Prostate gland (tissue), 2 donors: ENCODE measurements at regions not wholly inside any gene's neighbourhood (a gene's known extent, or its start where the extent isn't known, plus 50 kb on each side); places are given as distances from the start of the nearest gene placed in this dataset.

Experiments used
- DNase-seq: peaks from one replicate; pipeline ENCODE4 v3.0.0-alpha.2; 2019; ENCODE audit warnings: low spot score
- H3K27ac ChIP-seq, 2 donors: fragments of 200-600 bp; sonication (generic); 2 replicates each; pipeline ENCODE4 v1.5.1; 2017 to 2019
- H3K27me3 ChIP-seq: fragments of 200-600 bp; sonication (generic); replicated peaks from 2 replicates; pipeline ENCODE4 v1.5.1; 2019; ENCODE audit not compliant: insufficient read depth
- H3K36me3 ChIP-seq, 2 donors: fragments of 200-600 bp; sonication (generic); 1 replicate in 1 of 2; 2 replicates in 1 of 2; pipeline versions ENCODE4 v1.5.1 to v1.8.1; 2017 to 2019
- H3K4me1 ChIP-seq: fragments of 200-600 bp; sonication (generic); replicated peaks from 2 replicates; pipeline ENCODE4 v1.5.1; 2019
- H3K4me3 ChIP-seq, 2 donors: fragments of 200-600 bp; sonication (generic); 2 replicates each; pipeline ENCODE4 v1.5.1; 2017 to 2019
- H3K9me3 ChIP-seq: fragments of 200-600 bp; sonication (generic); 2 replicates; pipeline ENCODE4 v1.5.1; 2017
- CTCF ChIP-seq, 4 experiments: fragments of 200-600 bp in 2 of 4; fragments of 450-650 bp in 2 of 4; sonication (generic) in 2 of 4; IDR thresholded peaks; 1 replicate in 3 of 4; 2 replicates in 1 of 4; pipeline ENCODE4 v1.5.1; 2016 to 2019; ENCODE audit warnings: antibody characterized with exemption in 4 of 4, mild to moderate bottlenecking in 2 of 4, moderate library complexity in 2 of 4
- POLR2A ChIP-seq: fragments of 450-650 bp; IDR thresholded peaks from one replicate; pipeline ENCODE4 v1.6.1; 2016; ENCODE audit warnings: antibody characterized with exemption, mild to moderate bottlenecking
- POLR2AphosphoS5 ChIP-seq: sonication (generic); formaldehyde crosslinking; IDR thresholded peaks from one replicate; pipeline ENCODE4 v1.6.1; 2017; ENCODE audit warnings: antibody characterized with exemption
- WGBS: methylation state at CpG from one replicate; pipeline ENCODE4 v1.1.5; 2018; 5-methylcytosine and 5-hydroxymethylcytosine counted together
- intact Hi-C: fragments of 100-400 bp; cut with DNase I; formaldehyde crosslinking; loops from one replicate; pipeline ENCODE4 v1.14.2; 2022

GRCh38 chr14:51515611-51516010 is 136.1 kb upstream of the FRMD6 start:
- no peak overlapping the region for H3K27ac ChIP-seq

GRCh38 chr14:51516706-51517395 is 134.9 kb upstream of the FRMD6 start:
- Histone ChIP-seq H3K9me3 (no peaks in the 10 kb centered on the region), H3K27ac (no peak overlapping the region), H3K27me3 (no peaks in the 10 kb centered on the region), H3K4me3 (no peak overlapping the region), H3K4me1 (no peaks in the 10 kb centered on the region), H3K36me3 (no peaks in the 10 kb centered on the region)
- TF ChIP-seq POLR2AphosphoS5 (no peak), CTCF (IDR thresholded peaks at IDR 0.05) (no peak), POLR2A (no peak)
- no peak for DNase-seq
- intact Hi-C loops = no loop called here
- WGBS = 40% methylated on average over 4 of the region's 4 CpGs

More at GRCh38 chr14:51515611-51516010, 136.1 kb upstream of the FRMD6 start:
- 46% methylated on average over 3 of the region's 3 CpGs for WGBS
- Histone ChIP-seq H3K27me3 (no peaks in the 10 kb centered on the region), H3K36me3 (no peaks in the 10 kb centered on the region), H3K4me1 (no peaks in the 10 kb centered on the region), H3K4me3 (no peak overlapping the region), H3K9me3 (no peaks in the 10 kb centered on the region)
- intact Hi-C loops = no loop called here
- no peak for DNase-seq
- TF ChIP-seq POLR2AphosphoS5 (no peak), CTCF (IDR thresholded peaks at IDR 0.05) (no peak), POLR2A (no peak)

GRCh38 chr14:51518280-51518679 is 133.4 kb upstream of the FRMD6 start:
- Histone ChIP-seq H3K9me3 (no peaks in the 10 kb centered on the region), H3K36me3 (no peaks in the 10 kb centered on the region), H3K27me3 (no peaks in the 10 kb centered on the region), H3K27ac (no peak overlapping the region), H3K4me3 (no peak overlapping the region), H3K4me1 (no peaks in the 10 kb centered on the region)
- no peak for DNase-seq
- intact Hi-C loops = no loop called here
- TF ChIP-seq CTCF (IDR thresholded peaks at IDR 0.05) = no peak
- no peak for TF ChIP-seq POLR2AphosphoS5
- TF ChIP-seq POLR2A = no peak
- 62% methylated on average over 3 of the region's 3 CpGs for WGBS

GRCh38 chr14:51518711-51519110 is 133.0 kb upstream of the FRMD6 start:
- Histone ChIP-seq H3K9me3 (no peaks in the 10 kb centered on the region), H3K27me3 (no peaks in the 10 kb centered on the region), H3K36me3 (no peaks in the 10 kb centered on the region), H3K27ac (no peak overlapping the region), H3K4me1 (no peaks in the 10 kb centered on the region), H3K4me3 (no peak overlapping the region)
- no peak for TF ChIP-seq POLR2AphosphoS5
- TF ChIP-seq POLR2A = no peak
- TF ChIP-seq CTCF (IDR thresholded peaks at IDR 0.05) = no peak
- 85% methylated on average over 2 of the region's 2 CpGs for WGBS
- intact Hi-C loops = no loop called here
- DNase-seq = no peak

GRCh38 chr14:51520087-51520486 is 131.6 kb upstream of the FRMD6 start:
- intact Hi-C loops = no loop called here
- H3K4me3 ChIP-seq = no peak overlapping the region
- H3K27ac ChIP-seq = no peak overlapping the region
- no peaks in the 10 kb centered on the region for H3K36me3 ChIP-seq
- H3K9me3 ChIP-seq = no peaks in the 10 kb centered on the region
- TF ChIP-seq POLR2AphosphoS5 (no peak), CTCF (IDR thresholded peaks at IDR 0.05) (no peak), POLR2A (no peak)
- no peak for DNase-seq
- H3K4me1 ChIP-seq = no peaks in the 10 kb centered on the region
- WGBS = 66% methylated on average over 1 of the region's 1 CpG
- no peaks in the 10 kb centered on the region for H3K27me3 ChIP-seq
